Esophagus squamous epithelium (tissue), 5 donors: ENCODE measurements at regions not wholly inside any gene's neighbourhood (a gene's known extent, or its start where the extent isn't known, plus 50 kb on each side); places are given as distances from the start of the nearest gene placed in this dataset.

Experiments used
- DNase-seq: peaks from one replicate; lab custom pipeline; 2025; lab: John Stamatoyannopoulos, UW
- H3K27ac ChIP-seq, 4 donors: fragments of 200-600 bp; sonication (generic); one replicate each; pipeline ENCODE4 v1.5.1; 2016 to 2019; ENCODE audit warnings: mild to moderate bottlenecking in 1 of 4
- H3K27me3 ChIP-seq, 4 donors: fragments of 200-600 bp; sonication (generic); 1 replicate in 3 of 4; 2 replicates in 1 of 4; pipeline versions ENCODE4 v1.5.1 to v1.6.0; 2017 to 2021; ENCODE audit warnings: antibody characterized with exemption in 1 of 4
- H3K36me3 ChIP-seq, 3 donors: fragments of 200-600 bp; sonication (generic); one replicate each; pipeline ENCODE4 v1.5.1; 2016 to 2019
- H3K4me1 ChIP-seq, 3 donors: fragments of 200-600 bp; sonication (generic); one replicate each; pipeline ENCODE4 v1.5.1; 2017 to 2019
- H3K4me3 ChIP-seq, 4 donors: fragments of 200-600 bp; sonication (generic); 1 replicate in 3 of 4; 2 replicates in 1 of 4; pipeline ENCODE4 v1.5.1; 2016 to 2019; ENCODE audit warnings: mild to moderate bottlenecking in 2 of 4, moderate library complexity in 1 of 4
- H3K9me3 ChIP-seq, 3 donors: fragments of 200-600 bp; sonication (generic); one replicate each; pipeline ENCODE4 v1.5.1; 2016 to 2019
- CTCF ChIP-seq, 6 experiments: fragments of 450-650 bp in 4 of 6; fragments of 200-600 bp in 2 of 6; sonication (generic) in 2 of 6; IDR thresholded peaks; one replicate each; pipeline ENCODE4 v1.5.1; 2016 to 2019; ENCODE audit warnings: antibody characterized with exemption in 6 of 6, mild to moderate bottlenecking in 4 of 6, moderate library complexity in 4 of 6
- POLR2A ChIP-seq, 4 donors: fragments of 450-650 bp; IDR thresholded peaks; one replicate each; pipeline ENCODE4 v1.6.1; 2017; ENCODE audit warnings: antibody characterized with exemption in 4 of 4, mild to moderate bottlenecking in 4 of 4, moderate library complexity in 3 of 4
- WGBS, 2 donors: methylation state at CpG; one replicate each; pipeline ENCODE4 v1.1.5; 2018; 5-methylcytosine and 5-hydroxymethylcytosine counted together
- intact Hi-C: fragments of 100-400 bp; cut with DNase I; formaldehyde crosslinking; loops from one replicate; pipeline ENCODE4 v1.15.0; 2022
- donor health status: DM: yes; HTN: yes; CAD: no.

GRCh38 chr14:48876806-48877340, 709.3 kb downstream of the RPS29 start:
- intact Hi-C loops, result no loop called here
- Histone ChIP-seq H3K9me3 (no peaks in the 10 kb centered on the region), H3K27ac (no peak overlapping the region), H3K4me3 (no peak overlapping the region), H3K4me1 (no peaks in the 10 kb centered on the region), H3K36me3 (no peaks in the 10 kb centered on the region), H3K27me3 (no peaks in the 10 kb centered on the region)
- 53 to 73% methylated on average over 1 of the region's 1 CpG for WGBS, 2 donors
- DNase-seq, result no peak
- TF ChIP-seq CTCF (IDR thresholded peaks at IDR 0.05) (no peak), POLR2A (IDR thresholded peaks at IDR 0.05) (no peak)

GRCh38 chr14:48874711-48875110, 711.5 kb downstream of the RPS29 start:
- Histone ChIP-seq H3K36me3 (no peaks in the 10 kb centered on the region), H3K4me3 (no peak overlapping the region), H3K4me1 (no peaks in the 10 kb centered on the region), H3K9me3 (no peaks in the 10 kb centered on the region), H3K27ac (no peak overlapping the region), H3K27me3 (no peaks in the 10 kb centered on the region)
- intact Hi-C loops, result no loop called here
- WGBS, 2 donors, result 85 to 90% methylated on average over 2 of the region's 2 CpGs
- no peak for DNase-seq
- no peak for TF ChIP-seq CTCF (IDR thresholded peaks at IDR 0.05)
- no peak for TF ChIP-seq POLR2A (IDR thresholded peaks at IDR 0.05)

- no peak for DNase-seq
- no peaks in the 10 kb centered on the region for H3K27me3 ChIP-seq
- no peak overlapping the region for H3K27ac ChIP-seq
- no peaks in the 10 kb centered on the region for H3K36me3 ChIP-seq
- H3K4me1 ChIP-seq, result no peaks in the 10 kb centered on the region
- H3K4me3 ChIP-seq, result no peak overlapping the region
- H3K9me3 ChIP-seq, result no peaks in the 10 kb centered on the region
- TF ChIP-seq CTCF (IDR thresholded peaks at IDR 0.05), result no peak
- TF ChIP-seq POLR2A (IDR thresholded peaks at IDR 0.05), result no peak
- intact Hi-C loops, result no loop called here
- 47 to 56% methylated on average over 2 of the region's 2 CpGs for WGBS, 2 donors
These were observed 728.8 kb downstream of the RPS29 start for GRCh38 chr14:48857366-48857765.

DNA sequence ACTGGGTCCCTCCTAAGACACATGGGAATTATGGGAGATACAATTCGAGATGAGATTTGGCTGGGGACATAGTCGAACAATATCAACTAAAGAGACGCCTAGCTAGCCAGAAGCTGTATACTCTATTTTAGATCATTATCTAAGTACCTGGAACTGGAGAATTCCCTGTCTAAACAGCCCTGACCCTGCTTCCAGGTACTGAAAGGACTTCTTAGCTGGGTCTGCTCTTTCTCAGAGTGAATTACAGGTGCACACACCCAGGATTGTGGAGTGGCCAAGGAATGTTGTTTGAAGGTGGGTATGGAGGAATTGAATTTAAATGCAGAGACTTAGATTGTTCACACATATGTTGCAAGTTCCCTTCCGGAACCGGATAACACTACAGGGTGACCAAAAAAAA, 733.0 kb downstream of the RPS29 start:
- TF ChIP-seq CTCF (IDR thresholded peaks at IDR 0.05) (no peak), POLR2A (IDR thresholded peaks at IDR 0.05) (no peak)
- 55 to 88% methylated on average over 5 of the region's 5 CpGs for WGBS, 2 donors
- H3K27me3 ChIP-seq, result no peaks in the 10 kb centered on the region
- H3K27ac ChIP-seq, result no peak overlapping the region
- H3K4me3 ChIP-seq, result no peak overlapping the region
- no peaks in the 10 kb centered on the region for H3K4me1 ChIP-seq
- intact Hi-C loops, result no loop called here
- H3K36me3 ChIP-seq, result no peaks in the 10 kb centered on the region
- H3K9me3 ChIP-seq, result no peaks in the 10 kb centered on the region
- DNase-seq, result no peak

- no peak for TF ChIP-seq POLR2A (IDR thresholded peaks at IDR 0.05)
- no peak for TF ChIP-seq CTCF (IDR thresholded peaks at IDR 0.05)
- Histone ChIP-seq H3K27me3 (no peaks in the 10 kb centered on the region), H3K4me3 (no peak overlapping the region), H3K4me1 (no peaks in the 10 kb centered on the region), H3K27ac (no peak overlapping the region), H3K36me3 (no peaks in the 10 kb centered on the region), H3K9me3 (no peaks in the 10 kb centered on the region)
- WGBS, 2 donors, result 33 to 78% methylated on average over 2 of the region's 2 CpGs
- intact Hi-C loops, result no loop called here
- no peak for DNase-seq
These were observed 736.3 kb downstream of the RPS29 start for GRCh38 chr14:48849741-48850322.
